ENCODE measurements at regions not wholly inside any gene's neighbourhood (a gene's known extent, or its start where the extent isn't known, plus 50 kb on each side); places are given as distances from the start of the nearest gene placed in this dataset.
A peak's percentile ranks its signal among the peaks of the same experiment; 100 is the strongest.

- Histone ChIP-seq H3K9me3 (ENCODE audit: low read length) (no peaks in the 10 kb centered on the region), H2AFZ (ENCODE audit: low read depth, low read length) (no peak overlapping the region), H3K4me3 (ENCODE audit: low read length) (no peak overlapping the region), H3K27me3 (ENCODE audit: insufficient read depth, low read length) (no peaks in the 10 kb centered on the region), H3K4me1 (ENCODE audit: insufficient read depth, low read length) (peaks cover 10% of the 10 kb centered on the region), H3K36me3 (ENCODE audit: insufficient read depth, low read length) (no peaks in the 10 kb centered on the region)
Observed at GRCh38 chr17:77369544-77369971, 228.8 kb downstream of the SEC14L1 start.

- Histone ChIP-seq H3K27me3 (ENCODE audit: insufficient read depth, low read length) (no peaks in the 10 kb centered on the region), H2AFZ (ENCODE audit: low read depth, low read length) (no peak overlapping the region), H3K9me3 (ENCODE audit: low read length) (no peaks in the 10 kb centered on the region), H3K36me3 (ENCODE audit: insufficient read depth, low read length) (no peaks in the 10 kb centered on the region), H3K4me1 (ENCODE audit: insufficient read depth, low read length) (peaks cover 21% of the 10 kb centered on the region), H3K4me3 (ENCODE audit: low read length) (no peak overlapping the region)
Observed at GRCh38 chr17:77370586-77370985, 229.8 kb downstream of the SEC14L1 start.

DNA sequence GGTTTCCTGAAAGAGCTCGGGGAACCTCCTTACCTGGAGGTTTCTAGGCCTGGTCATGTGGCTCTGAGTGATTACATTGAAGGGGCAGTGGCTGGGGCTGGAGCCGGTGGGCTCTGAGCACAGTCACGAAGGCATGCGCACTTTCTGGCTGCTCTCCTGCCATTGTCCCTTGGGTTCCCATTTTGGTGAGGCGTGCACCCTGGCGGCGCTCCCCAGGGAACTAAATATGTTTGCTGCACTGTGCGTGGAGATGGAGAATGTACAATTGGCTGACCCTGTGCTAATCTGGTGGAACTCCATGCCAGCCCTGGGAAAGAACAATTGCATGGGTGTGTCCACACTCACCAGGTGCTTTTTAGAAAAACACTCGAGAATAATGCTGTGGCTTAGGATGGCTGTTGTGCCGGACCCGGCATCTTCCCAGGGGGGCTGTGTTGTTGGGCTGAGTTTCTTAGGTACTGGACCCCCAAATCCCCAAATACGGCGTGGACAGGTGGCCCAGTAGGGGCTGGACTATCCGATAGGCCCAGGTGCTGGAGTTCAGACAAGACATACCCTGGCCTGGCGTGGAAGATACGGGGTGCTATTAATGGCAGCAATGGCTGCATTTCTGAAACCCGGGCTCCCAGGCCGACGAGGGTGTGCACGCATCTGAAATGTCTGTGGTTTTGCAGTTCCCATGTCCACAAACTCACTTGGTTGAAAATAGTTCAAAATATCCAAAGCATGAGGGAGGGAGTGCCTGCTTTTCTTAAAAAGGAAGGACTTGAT lies 230.5 kb downstream of the SEC14L1 start:
- Histone ChIP-seq H3K4me3 (ENCODE audit: low read length) (no peak overlapping the region), H3K9me3 (ENCODE audit: low read length) (no peaks in the 10 kb centered on the region), H3K27me3 (ENCODE audit: insufficient read depth, low read length) (no peaks in the 10 kb centered on the region), H3K36me3 (ENCODE audit: insufficient read depth, low read length) (no peaks in the 10 kb centered on the region), H3K4me1 (ENCODE audit: insufficient read depth, low read length) (peaks cover 27% of the 10 kb centered on the region), H2AFZ (ENCODE audit: low read depth, low read length) (no peak overlapping the region)

DNA sequence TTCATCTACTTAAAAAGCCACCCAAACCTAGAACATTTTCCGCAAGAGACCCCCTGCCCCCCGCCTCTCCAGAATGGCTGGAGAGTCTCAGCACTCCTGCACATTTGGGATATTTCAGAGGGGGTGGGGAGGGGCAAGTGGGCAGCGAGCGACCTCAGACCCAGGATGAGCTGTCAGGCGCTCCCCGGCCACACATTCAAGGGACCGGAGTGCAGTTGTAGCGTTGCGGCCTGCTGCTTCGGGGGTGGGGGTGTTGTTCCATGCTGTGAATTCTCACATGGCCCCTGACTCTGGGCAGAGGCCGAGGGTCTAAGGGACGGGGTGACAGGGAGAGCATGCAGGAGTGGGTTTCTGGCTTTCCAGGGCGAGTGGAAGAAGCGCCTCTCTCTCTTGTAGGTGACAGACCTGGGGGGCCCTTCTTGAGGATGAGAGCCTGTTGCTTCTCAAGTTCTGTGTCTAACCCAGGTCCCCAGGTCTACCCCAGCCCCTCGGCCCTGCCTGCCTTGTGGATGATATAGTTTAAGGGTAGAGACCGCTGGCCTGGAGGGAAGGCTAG lies 231.2 kb downstream of the SEC14L1 start:
- Histone ChIP-seq H3K4me3 (ENCODE audit: low read length) (peak overlapping the region; percentile 67), H3K9me3 (ENCODE audit: low read length) (no peaks in the 10 kb centered on the region), H3K4me1 (ENCODE audit: insufficient read depth, low read length) (peaks cover 29% of the 10 kb centered on the region), H3K27me3 (ENCODE audit: insufficient read depth, low read length) (no peaks in the 10 kb centered on the region), H2AFZ (ENCODE audit: low read depth, low read length) (peak overlapping the region; percentile 84), H3K36me3 (ENCODE audit: insufficient read depth, low read length) (no peaks in the 10 kb centered on the region)

GRCh38 chr17:77372444-77373298 lies 231.9 kb downstream of the SEC14L1 start:
- Histone ChIP-seq H3K36me3 (ENCODE audit: insufficient read depth, low read length) (no peaks in the 10 kb centered on the region), H3K9me3 (ENCODE audit: low read length) (no peaks in the 10 kb centered on the region), H3K4me3 (ENCODE audit: low read length) (peak overlapping the region; percentile 67), H3K4me1 (ENCODE audit: insufficient read depth, low read length) (peaks cover 34% of the 10 kb centered on the region), H3K27me3 (ENCODE audit: insufficient read depth, low read length) (no peaks in the 10 kb centered on the region), H2AFZ (ENCODE audit: low read depth, low read length) (peak overlapping the region; percentile 84)

DNA sequence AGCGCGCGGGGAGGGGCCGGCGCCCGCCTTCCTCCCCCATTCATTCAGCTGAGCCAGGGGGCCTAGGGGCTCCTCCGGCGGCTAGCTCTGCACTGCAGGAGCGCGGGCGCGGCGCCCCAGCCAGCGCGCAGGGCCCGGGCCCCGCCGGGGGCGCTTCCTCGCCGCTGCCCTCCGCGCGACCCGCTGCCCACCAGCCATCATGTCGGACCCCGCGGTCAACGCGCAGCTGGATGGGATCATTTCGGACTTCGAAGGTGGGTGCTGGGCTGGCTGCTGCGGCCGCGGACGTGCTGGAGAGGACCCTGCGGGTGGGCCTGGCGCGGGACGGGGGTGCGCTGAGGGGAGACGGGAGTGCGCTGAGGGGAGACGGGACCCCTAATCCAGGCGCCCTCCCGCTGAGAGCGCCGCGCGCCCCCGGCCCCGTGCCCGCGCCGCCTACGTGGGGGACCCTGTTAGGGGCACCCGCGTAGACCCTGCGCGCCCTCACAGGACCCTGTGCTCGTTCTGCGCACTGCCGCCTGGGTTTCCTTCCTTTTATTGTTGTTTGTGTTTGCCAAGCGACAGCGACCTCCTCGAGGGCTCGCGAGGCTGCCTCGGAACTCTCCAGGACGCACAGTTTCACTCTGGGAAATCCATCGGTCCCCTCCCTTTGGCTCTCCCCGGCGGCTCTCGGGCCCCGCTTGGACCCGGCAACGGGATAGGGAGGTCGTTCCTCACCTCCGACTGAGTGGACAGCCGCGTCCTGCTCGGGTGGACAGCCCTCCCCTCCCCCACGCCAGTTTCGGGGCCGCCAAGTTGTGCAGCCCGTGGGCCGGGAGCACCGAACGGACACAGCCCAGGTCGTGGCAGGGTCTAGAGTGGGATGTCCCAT lies 232.8 kb downstream of the SEC14L1 start:
- Histone ChIP-seq H3K4me1 (ENCODE audit: insufficient read depth, low read length) (peaks cover 35% of the 10 kb centered on the region), H2AFZ (ENCODE audit: low read depth, low read length) (peak overlapping the region; percentile 84), H3K4me3 (ENCODE audit: low read length) (peak overlapping the region; percentile 67), H3K27me3 (ENCODE audit: insufficient read depth, low read length) (no peaks in the 10 kb centered on the region), H3K9me3 (ENCODE audit: low read length) (no peaks in the 10 kb centered on the region), H3K36me3 (ENCODE audit: insufficient read depth, low read length) (no peaks in the 10 kb centered on the region)

- H2AFZ ChIP-seq (ENCODE audit: low read depth, low read length): peak overlapping the region; percentile 84
- peaks cover 35% of the 10 kb centered on the region for H3K4me1 ChIP-seq (ENCODE audit: insufficient read depth, low read length)
- H3K27me3 ChIP-seq (ENCODE audit: insufficient read depth, low read length): no peaks in the 10 kb centered on the region
- H3K4me3 ChIP-seq (ENCODE audit: low read length): peak overlapping the region; percentile 67
- no peaks in the 10 kb centered on the region for H3K9me3 ChIP-seq (ENCODE audit: low read length)
- no peaks in the 10 kb centered on the region for H3K36me3 ChIP-seq (ENCODE audit: insufficient read depth, low read length)
Observed at GRCh38 chr17:77374170-77374936, 233.6 kb downstream of the SEC14L1 start.

DNA sequence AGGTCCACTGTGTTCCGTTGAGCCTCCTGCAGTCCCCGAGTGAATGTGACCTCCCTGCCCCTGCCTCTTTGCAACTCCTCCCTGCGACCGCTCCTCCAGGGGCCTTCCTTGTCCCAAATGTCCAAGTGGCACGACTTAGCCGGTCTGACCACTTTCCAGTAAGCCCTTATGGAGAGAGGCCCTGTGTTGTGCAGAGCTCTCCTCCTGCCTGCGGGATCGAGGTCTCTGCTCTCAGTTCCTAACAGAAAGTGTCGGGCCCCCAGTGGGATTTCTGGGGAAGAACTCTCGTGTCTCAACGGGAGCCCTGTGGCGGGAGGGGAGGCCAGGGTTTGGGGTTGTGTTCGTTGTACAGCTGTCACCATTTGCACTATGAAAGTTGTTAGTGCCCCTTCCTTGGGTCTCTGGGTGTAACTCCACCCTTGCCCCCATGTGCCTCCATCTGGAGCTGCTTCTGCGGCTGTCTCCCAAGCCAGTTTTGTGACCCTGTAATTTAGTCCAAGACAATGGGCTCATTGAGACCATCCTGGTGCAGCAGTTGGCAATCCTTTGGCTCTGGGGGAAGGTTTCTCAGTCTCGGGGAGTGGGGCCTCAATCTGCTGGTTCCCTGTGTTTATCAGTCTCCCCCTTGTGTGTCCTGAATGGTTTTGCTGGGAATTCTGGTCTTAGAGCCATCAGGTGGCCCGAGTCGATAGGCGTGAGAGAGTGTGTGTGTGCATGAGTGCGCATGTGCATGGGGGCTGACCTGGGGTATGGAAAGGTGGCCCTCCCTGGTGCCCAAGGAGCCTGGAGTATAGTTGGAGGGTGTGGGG lies 234.5 kb downstream of the SEC14L1 start:
- Histone ChIP-seq H2AFZ (ENCODE audit: low read depth, low read length) (no peak overlapping the region), H3K9me3 (ENCODE audit: low read length) (no peaks in the 10 kb centered on the region), H3K4me3 (ENCODE audit: low read length) (peak overlapping the region; percentile 67), H3K27me3 (ENCODE audit: insufficient read depth, low read length) (no peaks in the 10 kb centered on the region), H3K4me1 (ENCODE audit: insufficient read depth, low read length) (peaks cover 35% of the 10 kb centered on the region), H3K36me3 (ENCODE audit: insufficient read depth, low read length) (no peaks in the 10 kb centered on the region)

DNA sequence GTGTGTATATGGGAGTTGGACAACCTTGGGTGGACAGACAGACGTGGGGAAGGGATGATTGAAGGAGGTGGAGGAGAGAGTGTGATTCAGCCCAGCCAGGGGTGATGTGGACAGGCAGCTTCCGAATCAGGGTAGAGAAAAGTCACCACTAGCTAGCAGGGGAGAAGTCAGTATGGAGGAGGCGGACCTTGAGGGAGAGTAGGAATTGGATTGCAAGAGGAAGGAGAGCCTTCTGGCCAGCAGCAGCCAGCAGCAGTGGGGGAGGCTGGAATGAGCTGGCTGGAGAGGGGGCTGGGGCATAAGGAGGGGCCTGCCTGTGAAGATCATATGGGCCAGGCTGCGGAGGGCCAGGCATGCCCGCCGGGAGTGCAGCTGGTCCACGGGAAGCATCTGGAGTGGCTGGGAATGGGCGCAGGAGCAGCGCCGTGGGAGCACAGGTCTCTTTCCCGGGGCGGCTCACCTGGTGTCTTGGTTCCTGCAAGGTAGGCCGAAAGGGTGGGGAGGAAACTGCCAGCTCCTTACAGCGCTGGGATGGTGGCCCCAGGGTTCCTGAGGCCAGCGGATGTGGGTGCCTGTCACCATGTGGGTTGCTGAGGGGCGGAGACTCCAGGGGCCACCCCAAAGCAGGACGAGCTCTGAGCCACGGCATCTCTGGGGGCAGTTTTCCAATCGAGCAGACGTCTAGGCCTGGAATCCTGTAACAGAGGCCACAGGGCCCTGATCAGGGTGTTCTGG lies 235.3 kb downstream of the SEC14L1 start:
- peaks cover 36% of the 10 kb centered on the region for H3K4me1 ChIP-seq (ENCODE audit: insufficient read depth, low read length)
- H2AFZ ChIP-seq (ENCODE audit: low read depth, low read length): no peak overlapping the region
- H3K27me3 ChIP-seq (ENCODE audit: insufficient read depth, low read length): no peaks in the 10 kb centered on the region
- no peak overlapping the region for H3K4me3 ChIP-seq (ENCODE audit: low read length)
- H3K36me3 ChIP-seq (ENCODE audit: insufficient read depth, low read length): no peaks in the 10 kb centered on the region
- H3K9me3 ChIP-seq (ENCODE audit: low read length): no peaks in the 10 kb centered on the region

DNA sequence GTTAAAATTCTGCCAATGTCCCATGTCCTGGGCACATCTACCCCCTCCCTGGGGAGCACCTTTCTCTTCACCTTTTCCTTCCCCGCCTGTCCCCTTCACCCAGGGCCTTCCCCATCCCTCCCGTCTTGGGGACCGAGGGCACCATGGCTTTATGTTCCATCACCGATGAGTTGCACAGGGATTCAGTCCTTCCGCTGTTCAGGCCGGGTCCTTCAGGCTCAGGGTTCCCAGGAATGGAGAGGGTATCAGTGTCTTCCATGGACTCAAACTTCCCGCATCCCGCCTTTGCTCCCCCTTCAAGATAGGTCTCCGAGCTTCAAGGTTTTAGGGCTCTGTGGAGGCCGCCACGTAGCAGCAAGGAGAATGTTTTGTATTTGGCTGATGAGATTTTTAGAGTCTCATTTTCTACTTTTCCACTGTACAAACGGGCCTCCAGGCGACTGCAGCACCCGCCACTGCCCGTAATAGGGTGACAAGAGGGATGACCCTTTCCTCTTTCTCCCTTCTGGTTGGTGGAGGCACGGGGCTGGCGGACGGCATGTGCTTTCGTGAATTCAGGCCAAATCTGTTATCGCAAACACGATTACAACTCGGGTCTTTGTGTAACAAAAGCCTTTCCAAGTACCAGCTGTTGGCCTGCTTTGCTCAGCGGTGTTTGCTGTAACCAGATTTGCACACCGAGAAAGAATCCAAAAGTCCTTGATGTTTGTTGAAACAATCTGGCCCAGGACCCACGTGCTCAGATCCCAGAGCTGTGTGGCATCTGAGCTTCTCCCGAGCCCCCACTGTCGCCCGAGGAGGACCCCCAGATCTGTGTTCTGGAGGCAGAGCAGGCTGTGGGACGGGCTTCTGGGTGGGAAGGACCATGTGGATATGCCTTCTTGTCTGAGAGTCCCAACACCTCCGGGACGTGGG lies 236.3 kb downstream of the SEC14L1 start:
- no peaks in the 10 kb centered on the region for H3K27me3 ChIP-seq (ENCODE audit: insufficient read depth, low read length)
- no peak overlapping the region for H3K4me3 ChIP-seq (ENCODE audit: low read length)
- H3K4me1 ChIP-seq (ENCODE audit: insufficient read depth, low read length): peaks cover 41% of the 10 kb centered on the region
- H2AFZ ChIP-seq (ENCODE audit: low read depth, low read length): no peak overlapping the region
- H3K36me3 ChIP-seq (ENCODE audit: insufficient read depth, low read length): no peaks in the 10 kb centered on the region
- H3K9me3 ChIP-seq (ENCODE audit: low read length): no peaks in the 10 kb centered on the region

All from neuron (in vitro differentiated cells).